AG09319 (cell line): ENCODE measurements at regions not wholly inside any gene's neighbourhood (a gene's known extent, or its start where the extent isn't known, plus 50 kb on each side); places are given as distances from the start of the nearest gene placed in this dataset.

ENCODE experiments used
- DNase-seq: peaks from one replicate; pipeline ENCODE4 v3.0.0-alpha.2; 2010; ENCODE audit warnings: low read depth; ENCODE audit errors: extremely low read depth
- CTCF ChIP-seq: IDR thresholded peaks from 2 replicates; pipeline ENCODE4 v1.5.1; 2011; ENCODE audit warnings: low read depth, mild to moderate bottlenecking, inconsistent platforms, low read length, moderate library complexity

- TF ChIP-seq CTCF = no peak
- no peak for DNase-seq
Observed at GRCh38 chr21:15219039-15219438, 154.2 kb upstream of the NRIP1 start.

GRCh38 chr21:15219894-15220293, 155.1 kb upstream of the NRIP1 start:
- TF ChIP-seq CTCF = no peak
- DNase-seq = no peak

- DNase-seq = peak; percentile 27
Observed at GRCh38 chr21:15221799-15222386, 157.1 kb upstream of the NRIP1 start.

GRCh38 chr21:15222707-15223106, 157.9 kb upstream of the NRIP1 start:
- DNase-seq = no peak
- no peak for TF ChIP-seq CTCF

More at GRCh38 chr21:15221799-15222386, 157.1 kb upstream of the NRIP1 start:
- TF ChIP-seq CTCF = no peak

GRCh38 chr21:15224346-15225086, 159.7 kb upstream of the NRIP1 start:
- peak; percentile 61 for DNase-seq
- TF ChIP-seq CTCF = no peak

- DNase-seq = no peak
- TF ChIP-seq CTCF = no peak
Observed at GRCh38 chr21:15227919-15228318, 163.1 kb upstream of the NRIP1 start.

- TF ChIP-seq CTCF = no peak
- no peak for DNase-seq
Observed at GRCh38 chr21:15229390-15229789, 164.6 kb upstream of the NRIP1 start.
